Gastrocnemius medialis (tissue), 4 donors: ENCODE measurements at regions not wholly inside any gene's neighbourhood (a gene's known extent, or its start where the extent isn't known, plus 50 kb on each side); places are given as distances from the start of the nearest gene placed in this dataset.

Experiments used
- POLR2A ChIP-seq, 2 donors: fragments of 450-650 bp; IDR thresholded peaks; one replicate each; pipeline ENCODE4 v1.6.1; 2017; ENCODE audit warnings: antibody characterized with exemption in 2 of 2, mild to moderate bottlenecking in 2 of 2, moderate library complexity in 2 of 2
- TF ChIP-seq, protein P1 (sequence below), 5 experiments: fragments of 450-650 bp in 3 of 5; fragments of 200-600 bp in 2 of 5; sonication (generic) in 2 of 5; IDR thresholded peaks in 4 of 5; conservative IDR thresholded peaks in 1 of 5; 1 replicate in 4 of 5; 2 replicates in 1 of 5; pipeline ENCODE4 v1.5.1; 2016 to 2019; ENCODE audit warnings: antibody characterized with exemption in 5 of 5, mild to moderate bottlenecking in 3 of 5, moderate library complexity in 3 of 5

DNA sequence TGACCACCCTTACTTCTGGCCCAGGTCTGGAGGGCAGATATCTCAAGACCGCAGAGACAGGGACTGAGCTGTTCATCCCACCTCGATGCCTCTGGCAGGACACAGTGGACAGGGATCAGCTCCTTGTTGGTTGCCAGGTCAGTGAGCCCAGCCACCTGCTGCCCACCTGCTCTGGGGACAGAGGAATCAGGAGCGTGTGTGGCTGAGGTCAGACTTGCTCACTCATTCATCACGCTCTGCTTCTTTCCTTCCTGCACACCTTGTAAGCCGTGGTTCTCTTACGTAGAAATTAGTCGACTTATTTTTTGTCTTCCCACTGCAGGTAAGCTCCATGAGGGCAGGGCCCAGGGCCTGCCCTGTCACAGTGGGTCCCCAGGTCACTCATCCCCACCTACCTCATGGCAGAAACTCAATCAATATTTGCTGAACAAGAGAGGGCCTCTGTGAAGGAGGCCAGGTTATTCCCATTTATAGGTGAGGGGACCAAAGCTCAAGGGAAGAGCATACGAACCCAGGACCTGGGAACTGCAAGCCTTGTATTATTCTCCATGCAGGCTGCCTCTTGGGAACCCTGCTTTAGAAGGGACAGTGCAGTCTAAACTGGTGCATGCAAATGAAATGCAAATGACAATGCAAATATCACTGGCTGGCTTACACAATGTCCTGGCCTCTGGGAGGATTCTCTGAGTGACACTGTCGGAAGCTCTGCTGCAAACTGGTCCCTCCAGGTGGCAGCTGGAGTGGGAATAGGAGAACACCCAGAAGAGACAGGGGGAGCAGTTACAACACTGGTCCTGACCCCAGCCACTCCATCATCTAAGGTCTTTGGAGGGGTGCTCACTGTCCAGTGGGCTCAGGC is 58.4 kb upstream of the PAX7 start:
- TF ChIP-seq, protein P1, sequence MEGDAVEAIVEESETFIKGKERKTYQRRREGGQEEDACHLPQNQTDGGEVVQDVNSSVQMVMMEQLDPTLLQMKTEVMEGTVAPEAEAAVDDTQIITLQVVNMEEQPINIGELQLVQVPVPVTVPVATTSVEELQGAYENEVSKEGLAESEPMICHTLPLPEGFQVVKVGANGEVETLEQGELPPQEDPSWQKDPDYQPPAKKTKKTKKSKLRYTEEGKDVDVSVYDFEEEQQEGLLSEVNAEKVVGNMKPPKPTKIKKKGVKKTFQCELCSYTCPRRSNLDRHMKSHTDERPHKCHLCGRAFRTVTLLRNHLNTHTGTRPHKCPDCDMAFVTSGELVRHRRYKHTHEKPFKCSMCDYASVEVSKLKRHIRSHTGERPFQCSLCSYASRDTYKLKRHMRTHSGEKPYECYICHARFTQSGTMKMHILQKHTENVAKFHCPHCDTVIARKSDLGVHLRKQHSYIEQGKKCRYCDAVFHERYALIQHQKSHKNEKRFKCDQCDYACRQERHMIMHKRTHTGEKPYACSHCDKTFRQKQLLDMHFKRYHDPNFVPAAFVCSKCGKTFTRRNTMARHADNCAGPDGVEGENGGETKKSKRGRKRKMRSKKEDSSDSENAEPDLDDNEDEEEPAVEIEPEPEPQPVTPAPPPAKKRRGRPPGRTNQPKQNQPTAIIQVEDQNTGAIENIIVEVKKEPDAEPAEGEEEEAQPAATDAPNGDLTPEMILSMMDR (IDR thresholded peaks at IDR 0.05 in 4 of 5, conservative IDR thresholded peaks at IDR 0.05 in 1 of 5): no peak
- TF ChIP-seq POLR2A (IDR thresholded peaks at IDR 0.05): no peak
